ENCODE measurements at regions not wholly inside any gene's neighbourhood (a gene's known extent, or its start where the extent isn't known, plus 50 kb on each side); places are given as distances from the start of the nearest gene placed in this dataset.
"Not testable (repeated sequence)": the region's sequence is repeated elsewhere in the genome, so short reads cannot be mapped to it uniquely, and the experiment has no call there.

GRCh38 chr11:116335891-116336290, 436.9 kb downstream of the BUD13 start:
- DNase-seq (ENCODE audit: low read depth): no peak

DNA sequence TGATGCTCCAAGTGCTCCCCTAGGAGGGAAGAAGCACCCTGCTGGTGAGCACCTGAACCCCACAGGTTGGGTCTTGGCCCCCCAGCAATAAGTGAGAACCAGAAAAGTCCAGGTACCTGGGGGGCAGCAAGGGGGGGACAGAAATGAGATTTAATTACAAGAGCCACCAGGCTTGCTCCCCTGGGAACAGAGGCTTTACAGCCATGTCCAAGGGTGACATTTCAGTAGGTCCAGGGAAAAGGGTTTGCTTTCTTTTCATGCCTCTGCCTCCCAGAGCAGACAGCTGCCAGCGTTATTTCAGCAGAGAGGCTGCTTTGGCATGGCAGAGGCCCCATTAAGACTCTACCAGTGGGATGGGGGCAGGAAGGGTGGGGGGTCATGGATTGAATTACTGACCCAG, 437.7 kb downstream of the BUD13 start:
- no peak for DNase-seq (ENCODE audit: low read depth)

DNA sequence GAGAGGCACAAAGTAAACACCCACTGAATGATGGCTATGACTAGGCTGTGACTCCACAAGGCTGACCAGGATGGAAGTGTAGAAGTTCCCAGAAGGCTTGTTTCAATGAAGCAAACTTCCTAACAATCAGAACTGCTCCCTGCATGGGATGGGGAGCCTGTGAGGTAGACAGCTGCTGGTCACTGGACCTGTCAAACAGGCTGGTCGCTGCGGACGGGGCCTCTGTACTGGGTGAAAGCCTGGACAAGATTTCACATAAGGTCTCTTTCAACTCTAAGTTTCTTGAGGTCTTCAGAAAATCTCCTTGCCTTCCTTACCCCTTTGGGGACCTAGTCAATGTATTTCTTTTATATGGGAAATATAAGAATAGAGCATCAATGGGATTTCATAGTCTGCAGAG, 438.2 kb downstream of the BUD13 start:
- no peak for DNase-seq (ENCODE audit: low read depth)

GRCh38 chr11:116333001-116333535, 439.7 kb downstream of the BUD13 start:
- no peak for DNase-seq (ENCODE audit: low read depth)

- DNase-seq (ENCODE audit: low read depth): no peak
These were observed 440.4 kb downstream of the BUD13 start for GRCh38 chr11:116332391-116332790.

DNA sequence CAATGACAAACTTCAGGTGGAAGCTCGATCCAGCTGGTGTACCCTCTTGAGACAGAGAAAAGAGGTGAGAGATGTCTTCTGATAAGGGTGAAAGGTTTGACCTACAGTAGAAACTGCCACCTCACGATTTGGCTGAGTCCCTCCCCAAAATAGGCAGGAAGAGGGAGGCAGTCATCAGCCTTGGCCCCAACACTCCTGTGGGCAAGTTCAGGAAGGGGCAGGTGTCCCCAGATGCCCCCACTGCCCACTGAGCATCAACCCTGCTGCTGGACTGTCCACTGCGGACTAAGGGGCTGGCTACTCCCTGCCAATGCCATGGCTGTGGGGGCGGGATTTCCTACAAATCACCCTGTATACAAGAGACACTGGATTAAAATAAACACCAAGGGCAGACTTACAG, 441.4 kb downstream of the BUD13 start:
- DNase-seq (ENCODE audit: low read depth): no peak

GRCh38 chr11:116330439-116331185, 442.2 kb downstream of the BUD13 start:
- DNase-seq (ENCODE audit: low read depth): no peak

- DNase-seq (ENCODE audit: low read depth): no peak
These were observed 443.3 kb downstream of the BUD13 start for GRCh38 chr11:116329354-116330090.

DNA sequence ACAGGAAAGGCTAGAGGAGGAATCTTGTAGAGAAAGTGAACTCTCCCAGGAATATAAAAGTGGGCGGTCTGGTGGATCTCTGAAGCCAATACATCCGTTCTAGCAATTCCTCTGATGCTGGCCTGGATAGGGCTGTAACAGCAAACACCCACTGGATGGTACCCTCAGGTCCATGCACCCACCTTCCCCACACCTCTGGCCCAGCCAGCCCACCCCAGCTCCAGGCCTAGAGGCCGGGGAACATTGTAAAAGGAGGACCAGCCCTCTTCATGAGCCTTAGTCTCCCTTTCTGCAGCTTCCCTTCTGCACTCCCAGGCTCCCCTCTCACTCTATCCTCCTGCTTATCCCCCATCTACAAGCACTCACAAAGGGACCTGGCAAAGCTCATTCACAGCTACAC, 443.9 kb downstream of the BUD13 start:
- no peak for DNase-seq (ENCODE audit: low read depth)

GRCh38 chr11:116328391-116328790, 444.4 kb downstream of the BUD13 start:
- DNase-seq (ENCODE audit: low read depth): no peak

GRCh38 chr11:116326146-116326545, 446.6 kb downstream of the BUD13 start:
- DNase-seq (ENCODE audit: low read depth): no peak

DNA sequence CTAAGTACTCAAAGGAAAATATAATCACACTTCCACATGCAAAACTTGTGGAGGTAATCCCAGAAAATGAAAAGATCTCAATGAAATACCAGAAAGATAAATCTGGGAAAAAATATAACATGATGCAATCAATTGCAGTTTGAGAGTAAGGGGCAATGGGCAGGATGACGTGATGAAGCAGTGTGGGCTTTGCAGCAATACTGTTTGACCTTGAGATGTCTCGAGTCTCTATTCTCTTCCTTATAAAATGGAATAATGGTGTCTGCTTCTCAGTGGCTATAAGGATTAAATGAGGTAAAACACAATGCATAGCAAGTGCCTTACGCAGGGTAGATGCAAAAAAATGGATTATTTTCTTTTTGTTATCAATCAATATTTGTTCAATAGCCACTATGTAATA, 447.5 kb downstream of the BUD13 start:
- DNase-seq (ENCODE audit: low read depth): no peak

- DNase-seq (ENCODE audit: low read depth): not testable (repeated sequence)
These were observed 448.7 kb downstream of the BUD13 start for GRCh38 chr11:116324077-116324476.

GRCh38 chr11:116317212-116317611, 455.6 kb downstream of the BUD13 start:
- DNase-seq (ENCODE audit: low read depth): no peak

DNA sequence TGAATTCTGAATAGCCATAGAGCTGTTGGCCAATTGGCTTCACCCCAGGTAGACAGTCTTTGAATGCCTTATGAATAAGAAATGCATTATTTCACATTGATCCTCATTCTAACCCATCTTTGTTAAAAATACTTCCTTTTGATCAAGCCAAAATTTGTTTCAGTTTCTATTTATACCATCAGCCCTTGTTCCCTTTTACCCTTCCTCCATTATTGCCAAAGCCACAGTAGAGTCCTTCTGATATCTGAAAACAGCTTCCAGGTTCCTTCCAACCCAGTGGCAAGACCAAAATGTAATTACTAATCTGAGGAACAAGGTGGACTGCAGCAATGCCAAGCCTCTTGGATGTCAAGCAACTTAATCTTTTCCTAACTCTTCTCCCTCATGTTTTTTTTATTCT, 458.8 kb downstream of the BUD13 start:
- no peak for DNase-seq (ENCODE audit: low read depth)

DNA sequence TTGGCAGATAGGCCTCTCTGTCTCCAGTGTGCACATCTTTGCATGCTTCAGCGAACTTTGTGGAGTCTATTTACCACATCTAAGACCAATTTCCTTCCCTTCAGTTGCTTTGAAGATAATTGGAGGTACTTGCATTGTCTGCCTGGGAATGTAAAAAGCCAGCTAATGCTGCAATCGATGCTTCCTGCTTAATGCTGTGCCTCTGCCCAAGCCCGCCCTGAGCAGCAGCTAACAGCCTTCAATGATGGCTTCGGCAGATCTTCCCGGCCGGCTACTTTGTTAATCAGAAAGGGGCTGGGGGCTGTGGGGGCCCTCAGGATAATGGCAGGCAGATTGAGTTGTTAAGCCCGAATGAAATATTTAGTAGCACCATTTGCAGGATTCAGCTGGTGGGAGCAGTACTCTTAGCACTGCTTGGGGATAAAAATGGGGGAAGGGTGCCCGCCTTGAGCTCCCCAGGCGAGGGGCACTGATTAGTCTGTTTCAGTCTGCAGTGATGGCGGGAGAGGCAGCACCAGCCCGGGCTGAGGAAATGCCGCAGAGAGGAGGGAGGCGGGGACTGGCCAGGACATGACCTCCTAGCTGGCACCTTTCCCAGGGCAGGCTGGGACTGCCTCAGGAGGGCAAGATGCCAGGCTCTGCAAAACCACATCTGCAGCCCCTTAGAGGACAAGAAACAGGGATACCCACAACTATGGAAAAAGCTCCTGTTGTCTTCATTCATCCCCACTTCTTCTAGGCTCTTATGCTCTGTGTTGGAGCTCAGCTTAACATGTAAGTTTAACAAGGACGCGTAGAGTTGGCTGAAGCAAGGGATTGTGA, 460.0 kb downstream of the BUD13 start:
- no peak for DNase-seq (ENCODE audit: low read depth)

- DNase-seq (ENCODE audit: low read depth): no peak
These were observed 461.6 kb downstream of the BUD13 start for GRCh38 chr11:116311206-116311605.

DNA sequence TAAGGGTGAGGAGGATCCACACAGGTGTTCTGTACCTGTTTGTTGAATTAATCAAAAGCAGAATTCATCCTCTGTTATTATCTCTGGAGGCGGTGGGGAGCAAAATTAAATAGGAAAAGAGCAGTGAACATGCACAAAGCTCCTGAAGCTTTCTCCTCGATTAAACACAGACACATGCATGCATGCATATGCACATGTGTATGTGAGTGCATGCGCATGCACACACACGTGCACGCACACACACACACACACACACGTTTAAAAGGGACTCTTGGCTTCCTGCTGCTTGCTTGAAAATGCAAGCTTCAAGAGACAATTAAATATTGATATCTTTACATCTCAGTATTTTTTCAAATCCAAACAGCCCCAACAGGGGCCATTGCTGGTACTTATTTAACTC, 462.1 kb downstream of the BUD13 start:
- DNase-seq (ENCODE audit: low read depth): no peak

GRCh38 chr11:116310226-116310625, 462.6 kb downstream of the BUD13 start:
- DNase-seq (ENCODE audit: low read depth): no peak

GRCh38 chr11:116309446-116309845, 463.3 kb downstream of the BUD13 start:
- no peak for DNase-seq (ENCODE audit: low read depth)

DNA sequence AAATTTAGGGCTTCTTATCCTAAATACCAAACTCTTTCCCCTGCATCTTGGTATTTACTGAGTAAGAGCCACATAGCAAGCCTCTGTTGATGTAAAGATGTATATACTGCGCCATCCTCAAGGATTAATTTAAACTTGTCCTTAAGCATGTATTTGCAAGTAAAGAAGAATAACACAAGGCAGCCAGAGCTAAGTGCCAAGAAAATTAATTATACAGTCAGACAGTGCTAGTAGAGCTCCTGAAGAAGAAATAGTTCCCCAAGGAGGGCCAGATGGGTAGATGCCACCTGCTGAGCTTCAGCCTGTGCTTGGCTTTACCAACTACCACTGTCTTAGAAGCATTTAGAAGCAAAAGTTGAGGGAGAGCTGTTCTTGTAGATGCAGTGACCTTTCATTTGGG, 470.0 kb downstream of the BUD13 start:
- DNase-seq (ENCODE audit: low read depth): no peak

- DNase-seq (ENCODE audit: low read depth): no peak
These were observed 471.6 kb downstream of the BUD13 start for GRCh38 chr11:116301141-116301540.

DNA sequence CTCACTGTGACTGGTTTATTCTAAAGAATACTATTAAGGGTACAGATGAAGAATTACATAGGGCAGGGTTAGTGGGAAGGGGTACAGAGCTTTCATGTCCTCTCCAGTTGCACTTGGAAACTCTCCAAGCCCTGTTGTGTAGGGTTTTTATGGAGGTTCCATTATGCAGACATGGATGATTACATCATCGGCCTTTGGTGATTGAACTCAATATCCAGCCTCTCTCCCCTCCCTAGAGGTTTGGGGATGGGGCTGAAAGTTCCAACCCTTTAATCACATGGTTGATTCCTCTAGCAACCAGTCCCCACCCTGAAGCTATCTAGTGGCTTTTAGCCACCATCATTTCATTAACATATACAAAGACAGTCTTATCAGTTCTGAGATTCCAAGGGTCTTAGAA, 472.6 kb downstream of the BUD13 start:
- DNase-seq (ENCODE audit: low read depth): no peak
